ENCODE measurements at regions not wholly inside any gene's neighbourhood (a gene's known extent, or its start where the extent isn't known, plus 50 kb on each side); places are given as distances from the start of the nearest gene placed in this dataset.

DNA sequence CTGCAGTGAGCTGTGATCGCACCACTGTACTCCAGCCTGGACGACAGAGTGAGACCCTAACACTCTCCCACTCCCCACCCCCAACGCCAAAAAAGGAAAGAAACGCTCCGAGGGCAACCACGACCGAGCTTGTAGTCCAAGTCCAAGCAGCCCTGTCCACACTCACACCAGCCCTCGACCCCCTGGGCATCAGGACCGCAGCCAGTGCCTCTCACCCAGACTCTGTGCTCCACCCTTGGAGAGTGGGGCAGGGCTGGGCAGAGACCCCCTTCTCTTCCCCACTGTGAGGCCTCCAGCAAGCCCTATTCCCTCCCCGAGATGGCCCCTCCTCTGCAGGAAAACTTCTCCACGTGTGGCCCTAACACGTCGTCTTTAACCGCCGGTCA, 82.6 kb downstream of the FOXL3 start:
- H3K27me3 ChIP-seq, result peaks cover 6% of the 10 kb centered on the region; the same call in 1 of the 2 replicates
- no peak overlapping the region for H3K4me3 ChIP-seq (ENCODE audit: low read depth, low read length)
- DNase-seq, result peak; percentile 3
- no peaks in the 10 kb centered on the region for H3K9me3 ChIP-seq
- H3K4me1 ChIP-seq, result no peaks in the 10 kb centered on the region
- no peaks in the 10 kb centered on the region for H3K36me3 ChIP-seq
- TF ChIP-seq, protein P1, sequence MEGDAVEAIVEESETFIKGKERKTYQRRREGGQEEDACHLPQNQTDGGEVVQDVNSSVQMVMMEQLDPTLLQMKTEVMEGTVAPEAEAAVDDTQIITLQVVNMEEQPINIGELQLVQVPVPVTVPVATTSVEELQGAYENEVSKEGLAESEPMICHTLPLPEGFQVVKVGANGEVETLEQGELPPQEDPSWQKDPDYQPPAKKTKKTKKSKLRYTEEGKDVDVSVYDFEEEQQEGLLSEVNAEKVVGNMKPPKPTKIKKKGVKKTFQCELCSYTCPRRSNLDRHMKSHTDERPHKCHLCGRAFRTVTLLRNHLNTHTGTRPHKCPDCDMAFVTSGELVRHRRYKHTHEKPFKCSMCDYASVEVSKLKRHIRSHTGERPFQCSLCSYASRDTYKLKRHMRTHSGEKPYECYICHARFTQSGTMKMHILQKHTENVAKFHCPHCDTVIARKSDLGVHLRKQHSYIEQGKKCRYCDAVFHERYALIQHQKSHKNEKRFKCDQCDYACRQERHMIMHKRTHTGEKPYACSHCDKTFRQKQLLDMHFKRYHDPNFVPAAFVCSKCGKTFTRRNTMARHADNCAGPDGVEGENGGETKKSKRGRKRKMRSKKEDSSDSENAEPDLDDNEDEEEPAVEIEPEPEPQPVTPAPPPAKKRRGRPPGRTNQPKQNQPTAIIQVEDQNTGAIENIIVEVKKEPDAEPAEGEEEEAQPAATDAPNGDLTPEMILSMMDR (IDR thresholded peaks at IDR 0.05; ENCODE audit: low read depth, low read length), result no peak

GRCh38 chr7:372932-373791, 83.2 kb downstream of the FOXL3 start:
- H3K27me3 ChIP-seq, result peaks cover 6% of the 10 kb centered on the region; the same call in 1 of the 2 replicates
- no peak overlapping the region for H3K4me3 ChIP-seq (ENCODE audit: low read depth, low read length)
- H3K4me1 ChIP-seq, result no peaks in the 10 kb centered on the region
- DNase-seq, result no peak
- no peaks in the 10 kb centered on the region for H3K9me3 ChIP-seq
- H3K36me3 ChIP-seq, result no peaks in the 10 kb centered on the region
- TF ChIP-seq, protein P1 (IDR thresholded peaks at IDR 0.05; ENCODE audit: low read depth, low read length), result no peak

GRCh38 chr7:373818-374705, 84.1 kb downstream of the FOXL3 start:
- Histone ChIP-seq H3K9me3 (no peaks in the 10 kb centered on the region; the same call in 1 of the 2 replicates), H3K27me3 (peaks cover 6% of the 10 kb centered on the region; the same call in 1 of the 2 replicates), H3K36me3 (no peaks in the 10 kb centered on the region), H3K4me3 (ENCODE audit: low read depth, low read length) (no peak overlapping the region), H3K4me1 (no peaks in the 10 kb centered on the region)
- TF ChIP-seq, protein P1 (IDR thresholded peaks at IDR 0.05; ENCODE audit: low read depth, low read length), result no peak
- no peak for DNase-seq

DNA sequence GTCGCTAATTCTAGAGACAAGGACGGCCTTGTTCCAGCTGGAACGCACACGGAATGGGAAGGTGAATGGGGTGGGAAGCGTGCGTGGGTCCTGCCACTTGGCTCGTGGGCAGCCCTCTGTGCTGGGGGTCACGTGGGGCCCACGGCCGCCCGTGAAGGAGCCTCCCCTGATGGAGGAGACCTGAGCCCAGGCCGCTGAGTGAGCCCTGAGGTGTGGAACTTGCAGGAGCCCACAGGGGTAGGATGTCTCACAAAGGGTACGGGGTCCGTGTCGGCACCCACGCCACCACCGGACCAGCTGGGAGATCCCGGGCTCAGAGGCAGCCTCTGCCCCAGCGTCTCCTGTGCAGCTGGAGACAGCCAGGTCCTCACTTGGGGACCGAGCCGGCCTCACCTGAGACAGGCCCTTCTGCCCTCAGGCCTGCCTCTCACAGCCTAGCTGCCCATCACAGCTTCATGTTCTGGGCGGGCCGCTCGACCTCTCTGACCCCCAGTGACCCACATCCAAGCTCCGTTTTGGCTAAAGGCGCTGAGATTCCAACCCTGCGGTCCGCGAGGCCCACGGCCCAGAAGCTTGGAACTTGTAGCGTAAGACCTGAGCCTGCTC, 84.8 kb downstream of the FOXL3 start:
- TF ChIP-seq, protein P1 (IDR thresholded peaks at IDR 0.05; ENCODE audit: low read depth, low read length), result no peak

GRCh38 chr7:375321-375831, 85.4 kb downstream of the FOXL3 start:
- DNase-seq, result no peak
- Histone ChIP-seq H3K4me1 (no peaks in the 10 kb centered on the region), H3K27me3 (peaks cover 6% of the 10 kb centered on the region; the same call in 1 of the 2 replicates), H3K4me3 (ENCODE audit: low read depth, low read length) (no peak overlapping the region), H3K9me3 (no peaks in the 10 kb centered on the region; the same call in 1 of the 2 replicates), H3K36me3 (no peaks in the 10 kb centered on the region)
- TF ChIP-seq, protein P1 (IDR thresholded peaks at IDR 0.05; ENCODE audit: low read depth, low read length), result no peak

More for the DNA sequence above, 84.8 kb downstream of the FOXL3 start:
- DNase-seq, result no peak
- Histone ChIP-seq H3K4me3 (ENCODE audit: low read depth, low read length) (no peak overlapping the region), H3K4me1 (no peaks in the 10 kb centered on the region), H3K27me3 (peaks cover 6% of the 10 kb centered on the region; the same call in 1 of the 2 replicates), H3K9me3 (no peaks in the 10 kb centered on the region; the same call in 1 of the 2 replicates), H3K36me3 (no peaks in the 10 kb centered on the region)

All from BE2C (cell line).